HG03354 (cell line): ENCODE measurements at regions not wholly inside any gene's neighbourhood (a gene's known extent, or its start where the extent isn't known, plus 50 kb on each side); places are given as distances from the start of the nearest gene placed in this dataset.

Experiments
- ATAC-seq: cut with Tn5 transposase; IDR thresholded peaks from one replicate; pipeline ENCODE4 v1.9.1; 2021; ENCODE audit warnings: mild to moderate bottlenecking; ENCODE audit not compliant: unreplicated experiment, poor library complexity, severe bottlenecking

DNA sequence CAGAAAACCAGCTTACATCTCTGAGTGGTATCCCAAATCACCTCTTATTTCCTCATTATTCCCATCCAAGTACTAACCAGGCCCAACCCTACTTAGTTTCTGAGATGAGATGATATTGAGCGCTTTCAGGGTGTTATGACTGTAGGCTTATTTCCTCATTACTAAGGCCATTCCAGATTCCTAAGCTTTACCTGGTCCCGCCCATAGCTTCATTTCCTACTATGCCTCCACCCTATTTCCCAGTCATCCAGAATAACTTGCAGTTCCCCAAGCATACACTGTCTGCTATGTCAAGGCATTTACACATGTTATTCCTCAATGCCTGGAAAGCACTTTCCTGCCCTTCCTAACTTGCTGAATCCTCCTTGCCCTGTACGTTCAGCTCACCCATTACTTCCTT, 79.3 kb upstream of the SPAG17 start:
- ATAC-seq, result no peak

DNA sequence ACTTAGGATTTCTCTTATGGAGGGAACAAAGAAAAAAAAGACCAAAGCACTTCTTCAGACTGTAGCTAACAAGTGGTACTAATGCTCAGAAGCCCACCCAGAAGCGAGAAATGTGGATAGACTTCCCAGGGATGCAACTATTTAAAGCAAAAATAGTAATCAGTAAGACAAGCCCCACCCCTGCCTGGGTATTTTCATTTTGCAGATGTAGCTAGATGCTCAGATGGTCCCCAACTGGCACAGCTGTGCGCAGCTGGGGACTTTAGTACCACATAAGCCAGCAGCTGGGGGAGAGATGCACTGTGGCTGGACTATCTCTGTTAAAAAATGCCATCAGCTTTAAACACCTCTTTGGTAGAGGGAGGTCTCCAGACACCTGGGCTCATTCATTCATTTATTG, 77.8 kb upstream of the SPAG17 start:
- no peak for ATAC-seq

DNA sequence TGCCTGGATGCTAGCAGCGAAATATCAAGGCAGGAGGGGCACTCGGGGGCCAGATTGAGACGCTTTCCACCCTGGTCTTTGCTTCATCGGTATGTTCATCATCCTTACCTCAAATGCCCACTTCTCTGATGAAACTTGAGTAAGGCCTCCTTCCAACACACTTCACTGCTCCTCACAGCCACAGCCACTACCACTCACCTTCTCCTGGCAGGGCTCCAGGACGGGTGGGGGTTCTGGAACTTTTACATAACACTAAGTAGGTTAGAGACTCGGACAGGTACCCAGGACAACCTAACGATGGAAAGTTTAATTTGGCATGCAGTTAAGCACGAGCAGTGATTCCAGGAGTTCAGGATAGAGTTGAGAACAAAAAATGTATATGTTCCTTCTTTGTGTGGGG, 73.9 kb upstream of the SPAG17 start:
- no peak for ATAC-seq

DNA sequence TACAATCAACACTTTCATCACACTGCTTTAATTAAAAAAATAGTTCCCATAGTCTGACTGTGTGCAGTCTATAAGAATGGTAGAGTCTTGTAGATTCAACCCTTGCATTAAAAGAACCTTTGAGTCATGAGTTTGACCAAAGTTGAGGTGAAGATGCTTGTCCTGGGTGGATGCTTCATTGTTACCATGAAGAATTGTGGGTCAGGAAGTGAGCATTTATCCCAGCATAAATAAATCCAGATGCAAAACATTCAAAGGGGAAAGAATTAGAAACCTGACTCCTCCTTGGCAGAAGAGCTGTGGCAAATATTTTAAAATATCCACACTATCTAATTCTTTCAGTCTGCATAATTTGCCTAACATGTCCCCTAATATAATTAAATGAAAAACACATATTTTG, 72.9 kb upstream of the SPAG17 start:
- no peak for ATAC-seq

DNA sequence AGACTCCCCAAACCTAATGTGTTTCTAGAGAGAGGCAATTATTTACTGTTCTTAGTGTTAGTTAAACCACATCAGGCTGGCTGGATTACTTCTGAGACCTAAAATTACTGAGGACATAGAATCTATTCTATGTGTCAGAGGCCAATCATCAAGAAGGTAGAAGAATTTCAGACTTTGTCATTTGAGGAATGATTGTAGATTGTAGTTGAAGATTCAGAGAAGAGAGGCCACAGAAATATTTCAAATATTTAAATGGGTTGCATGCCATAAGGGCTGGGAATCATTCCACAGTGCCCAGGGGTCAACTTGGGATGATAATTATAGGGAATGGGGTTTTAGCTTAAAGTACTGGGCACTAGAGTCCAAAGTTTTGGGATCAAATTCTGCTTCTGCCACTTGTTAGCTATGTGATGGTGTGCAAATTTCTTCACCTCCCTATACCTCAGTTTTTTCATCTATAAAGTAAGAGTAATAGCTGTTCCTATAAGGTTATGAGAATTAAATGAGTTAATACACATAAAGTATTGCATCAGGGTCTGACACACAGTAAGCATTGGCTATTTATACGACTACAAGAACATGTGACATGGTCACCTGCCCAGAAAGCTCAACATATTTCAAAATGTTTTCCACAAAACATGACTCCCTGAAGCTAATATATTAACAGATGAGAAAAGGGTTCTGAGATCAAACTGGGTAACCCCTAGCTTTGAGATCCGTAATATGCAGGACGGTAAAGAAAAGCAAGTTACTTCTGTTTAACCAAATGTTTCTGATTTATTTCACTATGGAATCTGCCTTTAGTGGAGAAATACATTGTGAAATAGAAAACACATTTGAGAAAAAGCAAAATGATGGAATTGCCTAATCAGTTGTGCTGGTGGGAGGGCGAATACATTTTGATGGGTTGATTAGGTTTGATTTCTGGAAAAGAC, 69.7 kb upstream of the SPAG17 start:
- no peak for ATAC-seq

DNA sequence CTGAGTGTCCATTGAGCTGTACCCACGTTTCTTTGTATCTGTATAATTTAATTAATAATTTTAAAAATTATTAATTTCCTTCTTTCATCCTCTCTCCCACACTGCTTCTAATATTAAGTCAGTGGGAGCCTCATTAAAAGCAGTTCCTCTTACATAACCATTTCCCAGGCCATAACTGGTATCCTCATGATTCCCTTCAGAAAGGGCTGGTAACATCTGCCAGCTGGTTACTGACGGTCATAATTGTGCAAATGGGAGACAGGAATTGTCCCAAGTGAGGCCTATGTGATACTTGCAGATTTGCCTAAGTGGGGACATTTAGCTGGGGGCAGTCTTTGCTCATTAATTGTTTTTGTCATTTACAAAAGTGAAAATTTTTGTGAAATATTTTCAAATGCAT, 69.0 kb upstream of the SPAG17 start:
- ATAC-seq, result no peak

DNA sequence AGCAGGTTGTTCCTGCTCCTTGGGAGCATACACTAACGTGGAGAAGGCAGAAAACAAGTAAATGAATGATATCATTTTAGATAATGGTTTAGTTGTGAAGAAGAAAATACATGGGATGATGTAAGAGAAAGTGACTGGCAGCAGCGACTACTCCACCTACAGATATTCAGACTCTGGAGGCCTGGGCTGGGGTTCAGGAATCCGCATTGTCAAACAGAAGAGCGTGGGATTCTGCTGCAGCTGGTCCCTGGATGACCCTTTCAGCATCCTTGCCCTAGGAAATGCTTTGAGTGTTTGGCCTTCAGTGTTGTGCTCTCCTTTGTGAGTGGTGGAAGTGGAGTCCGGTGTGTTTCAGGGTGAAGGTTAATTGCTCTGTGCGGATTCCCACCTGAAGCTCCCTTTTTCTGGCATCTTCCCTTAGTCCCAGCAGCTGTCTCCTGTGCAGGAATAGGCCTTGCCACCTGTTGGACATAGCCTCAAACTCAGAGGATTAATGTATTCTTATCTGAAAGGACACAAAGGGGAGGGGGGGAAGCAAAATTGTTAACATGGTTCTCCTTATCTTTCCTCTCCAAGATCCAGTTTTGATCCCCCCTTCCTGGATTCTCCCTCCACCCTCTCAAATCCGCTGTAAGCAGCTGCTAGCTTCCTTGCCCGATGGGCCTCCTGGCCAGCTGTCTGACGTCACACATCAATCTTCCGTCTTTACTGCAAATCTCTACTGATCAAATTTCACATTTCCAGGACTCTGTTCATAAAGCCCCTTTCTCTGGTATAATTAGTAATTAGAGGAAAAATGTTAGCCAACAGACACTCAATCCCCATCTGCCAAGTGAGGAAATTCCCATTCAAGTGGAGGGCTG, 68.3 kb upstream of the SPAG17 start:
- ATAC-seq, result no peak

DNA sequence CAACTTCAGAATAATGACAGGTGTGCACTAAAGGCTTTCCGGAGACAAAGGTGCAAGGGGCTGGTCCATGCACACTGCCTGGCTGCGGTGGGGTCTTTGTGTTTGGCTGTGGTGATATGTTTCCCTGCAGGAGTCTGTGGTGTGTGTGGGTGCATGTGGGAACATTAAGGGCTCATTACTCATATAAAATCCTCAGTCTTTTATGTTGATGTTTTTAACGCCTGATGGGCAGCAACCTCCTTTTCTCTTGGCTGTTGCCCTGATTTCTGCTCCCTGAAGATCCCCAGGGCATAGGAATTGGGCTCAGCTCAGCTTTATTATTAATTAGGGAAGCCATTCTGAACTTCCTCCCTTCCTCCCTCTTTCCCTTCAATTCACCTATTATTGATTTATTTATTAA, 67.6 kb upstream of the SPAG17 start:
- no peak for ATAC-seq

DNA sequence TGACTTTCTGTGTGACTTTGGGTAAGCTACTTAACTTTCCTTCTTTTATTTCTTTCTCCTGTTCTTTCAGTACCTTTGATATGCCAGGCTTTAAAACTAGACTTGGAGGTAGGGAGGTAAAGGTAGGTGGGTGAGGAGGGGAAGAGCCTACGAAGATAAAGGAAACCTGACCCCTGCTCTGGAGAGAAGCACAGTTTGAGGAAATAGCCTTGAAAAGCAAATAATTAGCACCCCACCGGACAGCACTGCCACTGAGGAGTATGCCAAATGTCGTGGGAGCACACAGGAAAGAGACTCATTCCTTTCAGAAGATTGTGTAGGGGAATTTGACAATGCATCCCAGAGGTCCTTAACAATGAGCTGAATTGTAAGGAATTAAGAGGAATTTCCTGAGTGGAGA, 65.2 kb upstream of the SPAG17 start:
- no peak for ATAC-seq

DNA sequence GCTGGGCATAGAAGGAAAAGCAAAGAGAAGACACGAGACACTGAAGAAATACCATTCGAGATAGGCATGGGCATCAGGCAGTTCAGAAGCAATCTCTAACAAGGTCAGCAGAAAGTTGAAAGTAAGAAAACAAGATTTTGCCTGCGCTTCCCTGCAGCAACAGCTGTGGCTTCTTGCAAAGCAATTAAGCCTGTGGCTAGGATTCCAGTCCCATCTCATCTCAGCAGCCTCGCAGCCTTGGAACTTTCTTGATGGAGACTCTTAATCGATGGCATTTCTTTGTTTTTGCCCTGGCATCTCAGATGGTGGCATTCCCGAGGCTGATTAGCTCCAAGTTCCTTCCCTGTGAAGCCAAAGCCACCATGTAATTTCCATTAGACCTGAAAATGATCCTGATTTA, 64.6 kb upstream of the SPAG17 start:
- ATAC-seq, result no peak

DNA sequence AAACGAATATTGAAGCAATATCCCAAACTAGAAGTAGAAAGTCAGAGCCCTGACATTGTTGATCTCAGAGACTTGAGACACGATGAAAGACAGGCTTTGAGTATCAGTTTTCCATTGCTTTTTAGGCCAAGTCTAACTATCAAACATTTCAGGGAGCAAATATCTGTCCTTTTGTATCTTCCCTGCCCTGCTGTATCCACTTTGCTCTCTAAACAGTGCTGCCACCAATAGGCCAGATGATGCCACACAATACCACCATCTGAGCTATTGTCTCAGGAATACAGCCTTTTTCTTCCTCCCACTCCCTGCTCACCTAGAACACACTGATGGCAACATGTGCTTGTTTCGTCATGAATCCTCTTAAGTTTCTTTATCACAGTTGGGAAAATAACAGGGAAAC, 62.6 kb upstream of the SPAG17 start:
- ATAC-seq, result no peak

DNA sequence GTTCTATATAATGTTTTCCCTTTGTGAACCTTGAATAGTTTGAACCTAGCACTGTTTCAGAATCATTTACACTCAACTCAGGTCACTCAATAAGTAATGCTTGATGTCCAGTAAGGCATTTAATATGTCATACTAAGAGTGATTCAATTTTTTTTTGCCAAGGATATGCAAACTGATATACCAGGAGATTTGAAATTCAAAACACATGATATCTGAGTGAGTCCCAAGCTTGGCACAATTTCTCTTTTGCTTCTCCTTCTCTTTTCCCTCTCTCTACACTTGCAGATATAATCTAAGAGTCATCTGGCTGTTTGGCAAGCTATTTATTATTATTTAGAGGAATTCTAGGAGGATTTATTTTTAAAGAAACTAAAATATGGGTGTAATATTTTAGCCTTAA, 61.6 kb upstream of the SPAG17 start:
- ATAC-seq, result no peak

DNA sequence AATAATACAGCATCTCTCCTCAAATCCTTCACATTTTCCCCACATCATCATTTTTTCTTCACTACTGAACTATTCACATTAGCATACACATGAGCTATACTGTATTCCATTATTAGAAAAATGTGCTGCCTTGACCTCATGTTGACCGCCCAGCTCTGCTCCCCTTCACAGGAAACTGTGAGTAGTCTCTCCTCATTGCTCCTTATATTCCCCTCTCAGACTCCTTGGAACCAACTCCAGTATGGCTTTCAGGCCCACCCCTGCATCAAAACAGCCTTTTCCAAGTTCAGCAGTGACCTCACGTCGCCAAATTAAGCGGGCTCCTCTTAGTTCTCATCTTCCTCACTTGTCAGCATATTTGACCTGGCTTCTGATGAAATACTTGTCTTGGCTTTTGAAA, 59.2 kb upstream of the SPAG17 start:
- no peak for ATAC-seq

DNA sequence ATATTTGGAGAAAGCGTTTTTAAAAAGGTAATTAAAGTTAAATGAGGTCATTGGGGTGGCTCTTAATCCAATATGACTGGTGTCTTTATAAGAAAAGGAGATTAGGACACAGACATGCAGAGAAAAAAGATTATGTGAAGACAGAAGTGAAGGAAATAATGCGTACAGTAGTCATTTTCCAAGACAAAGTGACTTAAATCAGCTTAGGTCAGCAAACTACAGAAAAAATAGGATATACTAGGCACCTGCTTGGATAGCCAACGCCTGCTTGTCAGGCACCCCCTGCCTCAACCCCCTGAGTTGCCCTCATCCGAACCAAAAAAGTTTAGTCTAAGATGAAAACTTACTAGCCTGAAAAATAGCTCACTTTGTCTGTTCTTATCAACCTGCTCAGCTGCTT, 58.2 kb upstream of the SPAG17 start:
- ATAC-seq, result no peak
